PC-3 (cell line): ENCODE measurements at regions not wholly inside any gene's neighbourhood (a gene's known extent, or its start where the extent isn't known, plus 50 kb on each side); places are given as distances from the start of the nearest gene placed in this dataset.

Experiments used
- EZH2 ChIP-seq: fragments of 300-600 bp; sonication (generic); IDR thresholded peaks from one replicate; pipeline ENCODE4 v1.6.1; 2017; ENCODE audit warnings: antibody characterized with exemption, mild to moderate bottlenecking, low read length; ENCODE audit not compliant: unreplicated experiment
- EZH2phosphoT487 ChIP-seq: fragments of 300-600 bp; sonication (generic); IDR thresholded peaks from 2 replicates; pipeline ENCODE4 v1.6.1; 2018; ENCODE audit warnings: mild to moderate bottlenecking, antibody characterized with exemption, low read length, borderline replicate concordance
- TF ChIP-seq, protein P1 (sequence below): fragments of 300-600 bp; sonication (generic); conservative IDR thresholded peaks from 2 replicates; pipeline ENCODE4 v1.5.1; 2017; ENCODE audit warnings: antibody characterized with exemption, low read depth, mild to moderate bottlenecking, low read length

DNA sequence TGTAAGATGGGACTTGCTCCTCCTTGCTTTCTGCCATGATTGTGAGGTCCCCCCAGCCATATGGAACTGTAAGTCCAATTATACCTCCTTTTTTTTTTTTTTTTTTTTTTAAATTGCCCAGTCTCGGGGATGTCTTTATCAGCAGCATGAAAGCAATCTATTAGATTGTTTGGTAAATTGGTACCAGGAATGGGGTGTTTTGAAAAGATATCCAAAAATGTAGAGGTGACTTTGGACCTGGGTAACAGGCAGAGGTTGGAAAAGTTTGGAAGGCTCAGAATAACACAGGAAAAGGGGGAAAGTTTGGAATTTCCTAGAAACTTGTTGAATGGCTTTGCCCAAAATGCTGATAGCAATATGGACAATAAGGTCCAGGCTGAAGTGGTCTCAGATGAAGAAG, 545.8 kb upstream of the ALCAM start:
- TF ChIP-seq, protein P1, sequence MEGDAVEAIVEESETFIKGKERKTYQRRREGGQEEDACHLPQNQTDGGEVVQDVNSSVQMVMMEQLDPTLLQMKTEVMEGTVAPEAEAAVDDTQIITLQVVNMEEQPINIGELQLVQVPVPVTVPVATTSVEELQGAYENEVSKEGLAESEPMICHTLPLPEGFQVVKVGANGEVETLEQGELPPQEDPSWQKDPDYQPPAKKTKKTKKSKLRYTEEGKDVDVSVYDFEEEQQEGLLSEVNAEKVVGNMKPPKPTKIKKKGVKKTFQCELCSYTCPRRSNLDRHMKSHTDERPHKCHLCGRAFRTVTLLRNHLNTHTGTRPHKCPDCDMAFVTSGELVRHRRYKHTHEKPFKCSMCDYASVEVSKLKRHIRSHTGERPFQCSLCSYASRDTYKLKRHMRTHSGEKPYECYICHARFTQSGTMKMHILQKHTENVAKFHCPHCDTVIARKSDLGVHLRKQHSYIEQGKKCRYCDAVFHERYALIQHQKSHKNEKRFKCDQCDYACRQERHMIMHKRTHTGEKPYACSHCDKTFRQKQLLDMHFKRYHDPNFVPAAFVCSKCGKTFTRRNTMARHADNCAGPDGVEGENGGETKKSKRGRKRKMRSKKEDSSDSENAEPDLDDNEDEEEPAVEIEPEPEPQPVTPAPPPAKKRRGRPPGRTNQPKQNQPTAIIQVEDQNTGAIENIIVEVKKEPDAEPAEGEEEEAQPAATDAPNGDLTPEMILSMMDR, result no peak
- TF ChIP-seq EZH2, result no peak
- TF ChIP-seq EZH2phosphoT487, result no peak
